Gastrocnemius medialis (tissue), 4 donors: ENCODE measurements at regions not wholly inside any gene's neighbourhood (a gene's known extent, or its start where the extent isn't known, plus 50 kb on each side); places are given as distances from the start of the nearest gene placed in this dataset.

ENCODE experiments used
- POLR2A ChIP-seq, 2 donors: fragments of 450-650 bp; IDR thresholded peaks; one replicate each; pipeline ENCODE4 v1.6.1; 2017; ENCODE audit warnings: antibody characterized with exemption in 2 of 2, mild to moderate bottlenecking in 2 of 2, moderate library complexity in 2 of 2
- TF ChIP-seq, protein P1 (sequence below), 5 experiments: fragments of 450-650 bp in 3 of 5; fragments of 200-600 bp in 2 of 5; sonication (generic) in 2 of 5; IDR thresholded peaks in 4 of 5; conservative IDR thresholded peaks in 1 of 5; 1 replicate in 4 of 5; 2 replicates in 1 of 5; pipeline ENCODE4 v1.5.1; 2016 to 2019; ENCODE audit warnings: antibody characterized with exemption in 5 of 5, mild to moderate bottlenecking in 3 of 5, moderate library complexity in 3 of 5

GRCh38 chr6:51303338-51303737 lies 484.7 kb downstream of the TFAP2B start:
- TF ChIP-seq, protein P1, sequence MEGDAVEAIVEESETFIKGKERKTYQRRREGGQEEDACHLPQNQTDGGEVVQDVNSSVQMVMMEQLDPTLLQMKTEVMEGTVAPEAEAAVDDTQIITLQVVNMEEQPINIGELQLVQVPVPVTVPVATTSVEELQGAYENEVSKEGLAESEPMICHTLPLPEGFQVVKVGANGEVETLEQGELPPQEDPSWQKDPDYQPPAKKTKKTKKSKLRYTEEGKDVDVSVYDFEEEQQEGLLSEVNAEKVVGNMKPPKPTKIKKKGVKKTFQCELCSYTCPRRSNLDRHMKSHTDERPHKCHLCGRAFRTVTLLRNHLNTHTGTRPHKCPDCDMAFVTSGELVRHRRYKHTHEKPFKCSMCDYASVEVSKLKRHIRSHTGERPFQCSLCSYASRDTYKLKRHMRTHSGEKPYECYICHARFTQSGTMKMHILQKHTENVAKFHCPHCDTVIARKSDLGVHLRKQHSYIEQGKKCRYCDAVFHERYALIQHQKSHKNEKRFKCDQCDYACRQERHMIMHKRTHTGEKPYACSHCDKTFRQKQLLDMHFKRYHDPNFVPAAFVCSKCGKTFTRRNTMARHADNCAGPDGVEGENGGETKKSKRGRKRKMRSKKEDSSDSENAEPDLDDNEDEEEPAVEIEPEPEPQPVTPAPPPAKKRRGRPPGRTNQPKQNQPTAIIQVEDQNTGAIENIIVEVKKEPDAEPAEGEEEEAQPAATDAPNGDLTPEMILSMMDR (IDR thresholded peaks at IDR 0.05 in 4 of 5, conservative IDR thresholded peaks at IDR 0.05 in 1 of 5) = no peak
- no peak for TF ChIP-seq POLR2A (IDR thresholded peaks at IDR 0.05)
